ENCODE measurements at regions not wholly inside any gene's neighbourhood (a gene's known extent, or its start where the extent isn't known, plus 50 kb on each side); places are given as distances from the start of the nearest gene placed in this dataset.

- TF ChIP-seq JUND (IDR thresholded peaks at IDR 0.05) = no peak
- no peak for TF ChIP-seq FOXJ3 (CRISPR knock-in tag; IDR thresholded peaks at IDR 0.05)
- TF ChIP-seq NFIC (IDR thresholded peaks at IDR 0.05; ENCODE audit: borderline replicate concordance) = no peak
- TF ChIP-seq SMC3 (IDR thresholded peaks at IDR 0.05; ENCODE audit: low read depth, low read length) = no peak
- no peak for TF ChIP-seq ZBTB33 (IDR thresholded peaks at IDR 0.05; ENCODE audit: borderline replicate concordance, low read depth)
- WGBS (ENCODE audit: low lambda C conversion rate) = 45% methylated on average over 2 of the region's 2 CpGs
- POLR2A ChIA-PET = no interaction called here
- H3F3A ChIP-seq (replicated peaks; ENCODE audit: insufficient read depth) = peaks cover 4% of the 10 kb centered on the region
- no peaks in the 10 kb centered on the region for H3K9me3 ChIP-seq
- no peak overlapping the region for H3K4me3 ChIP-seq (ENCODE audit: low read depth in 2 of 2, low read length in 1 of 2)
- no peak overlapping the region for H3K9ac ChIP-seq
- no peak overlapping the region for H3K27ac ChIP-seq (ENCODE audit: low read depth in 2 of 2, low read length in 1 of 2)
- peaks cover 0 to 8% of the 10 kb centered on the region in 2 experiments; a peak in 2 of 4 replicates for H3K4me1 ChIP-seq (ENCODE audit: control insufficient read depth in 1 of 2, insufficient read depth in 2 of 2, low read depth in 1 of 2, low read length in 1 of 2)
- H4K20me1 ChIP-seq (ENCODE audit: insufficient read depth) = peaks cover 6% of the 10 kb centered on the region; the same call in 1 of the 2 replicates
- DNase-seq = no peak
- H2AFZ ChIP-seq (ENCODE audit: low read depth) = no peak overlapping the region
- no peaks in the 10 kb centered on the region for H3K27me3 ChIP-seq (ENCODE audit: insufficient read depth)
- no peak overlapping the region for H3K4me2 ChIP-seq
- peaks cover 46% of the 10 kb centered on the region for H3K79me2 ChIP-seq (ENCODE audit: insufficient read depth)
- CTCF ChIA-PET = no interaction called here
- H3K36me3 ChIP-seq (replicated peaks in 1 of 2; ENCODE audit: control insufficient read depth in 1 of 2, insufficient read depth in 2 of 2, low read length in 1 of 2) = peaks cover 0 to 16% of the 10 kb centered on the region in 2 experiments
- H3K9me2 ChIP-seq = no peaks in the 10 kb centered on the region
Measured at GRCh38 chr11:8789864-8790263, 107.3 kb downstream of the RPL27A start.

GRCh38 chr11:8790968-8791367 is 108.4 kb downstream of the RPL27A start:
- Histone ChIP-seq H3K4me2 (no peak overlapping the region), H3K9me2 (no peaks in the 10 kb centered on the region), H3K9me3 (no peaks in the 10 kb centered on the region), H3K27me3 (ENCODE audit: insufficient read depth) (no peaks in the 10 kb centered on the region), H3K27ac (ENCODE audit: low read depth in 2 of 2, low read length in 1 of 2) (no peak overlapping the region), H2AFZ (ENCODE audit: low read depth) (no peak overlapping the region), H3K9ac (no peak overlapping the region), H4K20me1 (ENCODE audit: insufficient read depth) (peaks cover 6% of the 10 kb centered on the region; the same call in 1 of the 2 replicates), H3K4me1 (ENCODE audit: control insufficient read depth in 1 of 2, insufficient read depth in 2 of 2, low read depth in 1 of 2, low read length in 1 of 2) (no peaks in the 10 kb centered on the region; a peak in 1 of 4 replicates), H3K4me3 (ENCODE audit: low read depth in 2 of 2, low read length in 1 of 2) (no peak overlapping the region), H3K79me2 (ENCODE audit: insufficient read depth) (peaks cover 50% of the 10 kb centered on the region), H3K36me3 (replicated peaks in 1 of 2; ENCODE audit: control insufficient read depth in 1 of 2, insufficient read depth in 2 of 2, low read length in 1 of 2) (peaks cover 0 to 16% of the 10 kb centered on the region in 2 experiments), H3F3A (replicated peaks; ENCODE audit: insufficient read depth) (peaks cover 4% of the 10 kb centered on the region)
- POLR2A ChIA-PET = no interaction called here
- 98% methylated on average over 2 of the region's 2 CpGs for WGBS (ENCODE audit: low lambda C conversion rate)
- CTCF ChIA-PET = interaction anchor here (1.2 kb wide), 1 partner anchor 19 kb away, joined by 4 read pairs; a partner anchor contains a TSS
- no peak for DNase-seq
- TF ChIP-seq YY1 (IDR thresholded peaks at IDR 0.05; ENCODE audit: low read depth) (no peak), TEAD4 (IDR thresholded peaks at IDR 0.05; ENCODE audit: borderline replicate concordance, insufficient read depth) (no peak), GABPA (IDR thresholded peaks at IDR 0.05; ENCODE audit: low read depth) (no peak), RFX5 (IDR thresholded peaks at IDR 0.05; ENCODE audit: low read length) (no peak), EZH2phosphoT487 (IDR thresholded peaks at IDR 0.05; ENCODE audit: borderline replicate concordance, low read depth) (no peak), MXI1 (IDR thresholded peaks at IDR 0.05; ENCODE audit: low read depth, low read length) (no peak), NRF1 (IDR thresholded peaks at IDR 0.05; ENCODE audit: low read depth, low read length) (no peak), NFIC (IDR thresholded peaks at IDR 0.05; ENCODE audit: borderline replicate concordance) (no peak)
